Stimulated activated naive CD8-positive, alpha-beta T cell treated with anti-CD3 and anti-CD28 coated beads, Interleukin-15, Interleukin-2, amounts not matched to agents 100 ng/mL and 50 ng/mL, for 24 hours (primary cell): ENCODE measurements at regions not wholly inside any gene's neighbourhood (a gene's known extent, or its start where the extent isn't known, plus 50 kb on each side); places are given as distances from the start of the nearest gene placed in this dataset.

Experiments
- H3K27ac Mint-ChIP-seq: one replicate; pipeline ENCODE4 v1.8.0; 2021; ENCODE audit warnings: mild to moderate bottlenecking, mixed read lengths
- H3K27me3 Mint-ChIP-seq: one replicate; pipeline ENCODE4 v1.8.0; 2021; ENCODE audit warnings: mixed read lengths
- H3K36me3 Mint-ChIP-seq: one replicate; pipeline ENCODE4 v1.8.0; 2021; ENCODE audit warnings: low read depth, mixed read lengths
- H3K4me1 Mint-ChIP-seq: one replicate; pipeline ENCODE4 v1.8.0; 2021; ENCODE audit warnings: low read depth, mixed read lengths
- H3K4me3 Mint-ChIP-seq: one replicate; pipeline ENCODE4 v1.8.0; 2021; ENCODE audit warnings: mild to moderate bottlenecking, mixed read lengths
- H3K9me3 Mint-ChIP-seq: one replicate; pipeline ENCODE4 v1.8.0; 2021; ENCODE audit warnings: mixed read lengths

DNA sequence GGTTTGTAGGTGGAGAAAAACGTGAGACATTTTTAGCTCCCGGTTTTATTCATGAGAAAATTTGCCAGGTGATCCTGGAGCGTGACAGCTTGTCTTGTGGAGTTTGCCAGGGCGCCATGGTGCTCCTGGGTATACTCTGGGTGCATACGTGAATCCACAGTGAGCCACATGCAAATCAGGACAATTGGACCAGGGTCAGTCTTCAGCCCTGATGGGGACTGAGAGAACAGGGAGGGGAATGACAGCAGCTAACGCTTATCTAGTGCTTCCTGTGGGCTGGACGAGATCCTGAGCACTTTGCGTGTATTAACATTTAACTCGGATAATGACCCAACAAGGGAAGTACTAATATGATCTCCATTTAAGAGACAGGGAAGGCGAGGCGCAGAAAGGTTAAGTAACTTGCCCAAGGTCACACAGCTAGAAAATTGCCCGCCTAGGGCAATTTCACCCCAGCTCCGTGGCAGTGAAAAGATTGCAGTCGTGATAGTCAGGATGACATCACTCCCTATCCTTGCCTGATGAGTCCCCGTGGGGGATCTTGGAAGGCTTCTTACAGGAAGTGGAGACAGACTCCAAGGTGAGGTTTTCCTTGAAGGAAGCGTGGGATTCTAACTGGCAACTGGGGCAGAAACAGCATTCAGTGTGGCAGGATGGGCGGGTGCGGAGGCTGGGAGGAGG is 118.4 kb upstream of the NCOR2 start:
- Mint-ChIP-seq H3K4me3 (no peak overlapping the region), H3K4me1 (peaks cover 64% of the 10 kb centered on the region), H3K27ac (peak overlapping the region; percentile 14), H3K27me3 (peaks cover 11% of the 10 kb centered on the region), H3K36me3 (no peaks in the 10 kb centered on the region), H3K9me3 (no peaks in the 10 kb centered on the region)

DNA sequence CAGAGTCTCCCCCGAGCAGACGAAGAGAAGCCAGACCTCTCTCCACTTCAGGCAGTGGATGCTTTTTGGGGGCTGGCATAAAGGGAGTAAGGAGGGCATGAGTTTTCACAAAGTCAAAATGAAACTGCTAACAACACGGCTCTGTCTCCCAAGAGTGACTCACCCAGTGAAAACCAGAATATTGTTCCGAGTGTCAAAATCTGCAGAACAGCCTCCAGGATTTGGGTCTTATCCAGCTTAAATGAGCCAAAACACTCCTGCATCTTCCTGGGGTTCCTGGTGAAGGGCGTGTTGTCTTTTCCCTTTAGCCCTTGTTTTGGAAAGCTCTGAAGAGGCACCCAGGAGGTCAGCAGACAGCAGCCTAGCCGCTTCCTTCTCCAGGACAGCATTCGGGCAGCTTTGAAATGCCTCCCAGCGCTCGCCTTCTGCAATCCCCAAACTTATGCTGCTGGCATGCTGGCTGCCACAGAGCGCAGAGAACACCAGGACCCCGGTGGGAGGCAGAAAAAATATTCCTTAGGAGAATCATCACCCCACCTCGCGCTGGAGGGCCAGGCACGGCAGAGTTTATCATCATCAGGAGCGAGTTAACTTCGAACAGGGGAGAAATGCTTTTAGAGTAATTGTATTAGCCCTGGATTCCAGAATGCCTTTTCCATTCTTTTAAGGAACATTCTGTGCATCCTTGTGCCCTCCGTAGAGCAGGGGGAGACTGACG is 117.7 kb upstream of the NCOR2 start:
- Mint-ChIP-seq H3K36me3 (no peaks in the 10 kb centered on the region), H3K27ac (no peak overlapping the region), H3K9me3 (no peaks in the 10 kb centered on the region), H3K4me3 (no peak overlapping the region), H3K4me1 (peaks cover 64% of the 10 kb centered on the region), H3K27me3 (peaks cover 11% of the 10 kb centered on the region)

DNA sequence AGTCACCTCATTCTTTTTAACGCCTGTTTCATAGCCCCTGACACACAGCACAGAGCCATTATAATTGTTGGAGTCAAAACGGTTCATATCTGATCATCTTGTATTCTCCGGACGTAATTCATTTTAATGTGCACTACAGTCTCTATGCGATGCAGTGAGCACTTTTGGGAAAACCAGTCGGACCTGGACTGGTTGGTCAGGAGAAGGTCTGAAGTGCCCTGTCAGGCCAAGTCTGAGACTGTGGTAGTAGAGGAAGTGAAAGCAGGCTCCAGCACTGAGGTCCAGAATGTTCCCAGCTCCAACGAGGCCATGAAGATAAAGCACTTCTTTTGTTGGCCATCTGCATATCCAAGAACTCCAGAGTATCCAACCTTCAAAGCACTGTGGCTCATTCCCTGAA is 117.1 kb upstream of the NCOR2 start:
- no peak overlapping the region for H3K27ac Mint-ChIP-seq

DNA sequence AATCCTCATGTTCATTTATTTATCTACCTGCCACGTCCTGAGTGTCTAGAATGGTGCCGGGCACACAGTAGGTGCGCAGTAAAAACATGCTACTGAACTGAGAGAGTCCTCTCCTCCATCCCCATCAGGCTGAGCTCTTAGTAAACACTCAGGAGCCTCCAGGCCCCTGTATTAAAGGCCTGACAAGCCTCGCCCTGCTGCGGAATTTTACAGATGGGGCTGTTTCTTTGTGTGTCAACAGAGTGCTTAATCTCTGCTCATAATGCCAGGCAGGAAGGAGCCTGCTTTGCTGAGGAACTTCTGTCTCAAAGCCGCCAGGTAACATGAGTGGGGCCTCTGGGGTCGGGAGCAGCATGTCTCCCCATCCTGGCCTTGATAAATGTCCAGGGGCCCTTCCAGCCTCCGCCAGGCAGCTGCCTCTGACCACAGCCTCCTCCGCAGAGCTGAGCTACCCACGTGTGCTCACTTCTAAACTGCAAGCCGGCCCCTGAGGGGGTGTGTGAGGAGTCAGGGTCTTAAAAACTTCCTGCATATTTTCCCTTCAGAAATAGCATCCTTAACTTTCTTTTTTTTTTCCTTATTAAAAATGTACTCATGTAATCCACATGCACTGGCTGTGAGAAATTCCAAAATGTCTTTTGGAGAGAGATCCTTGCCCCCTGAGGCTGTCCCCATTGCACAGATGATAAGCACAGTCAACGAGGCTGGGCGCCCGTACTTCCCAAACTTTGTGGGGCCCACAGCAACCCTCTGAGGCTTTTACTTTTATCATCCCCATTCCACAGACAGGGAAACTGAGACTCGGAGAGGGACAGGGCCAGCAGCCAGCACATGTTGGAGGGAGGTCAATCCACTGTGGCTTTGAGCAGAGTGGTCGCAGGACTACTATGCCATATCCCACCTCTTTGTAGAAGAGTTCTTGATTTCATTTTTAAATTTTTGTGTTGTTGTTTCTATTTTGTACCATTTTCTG is 116.0 kb upstream of the NCOR2 start:
- no peak overlapping the region for H3K4me3 Mint-ChIP-seq
- no peaks in the 10 kb centered on the region for H3K9me3 Mint-ChIP-seq
- no peak overlapping the region for H3K27ac Mint-ChIP-seq
- peaks cover 62% of the 10 kb centered on the region for H3K4me1 Mint-ChIP-seq
- H3K27me3 Mint-ChIP-seq, result peaks cover 8% of the 10 kb centered on the region
- H3K36me3 Mint-ChIP-seq, result no peaks in the 10 kb centered on the region

More for the DNA sequence above, 117.1 kb upstream of the NCOR2 start:
- H3K4me3 Mint-ChIP-seq, result no peak overlapping the region
- no peaks in the 10 kb centered on the region for H3K36me3 Mint-ChIP-seq
- H3K9me3 Mint-ChIP-seq, result no peaks in the 10 kb centered on the region
- peaks cover 64% of the 10 kb centered on the region for H3K4me1 Mint-ChIP-seq
- H3K27me3 Mint-ChIP-seq, result peaks cover 11% of the 10 kb centered on the region

DNA sequence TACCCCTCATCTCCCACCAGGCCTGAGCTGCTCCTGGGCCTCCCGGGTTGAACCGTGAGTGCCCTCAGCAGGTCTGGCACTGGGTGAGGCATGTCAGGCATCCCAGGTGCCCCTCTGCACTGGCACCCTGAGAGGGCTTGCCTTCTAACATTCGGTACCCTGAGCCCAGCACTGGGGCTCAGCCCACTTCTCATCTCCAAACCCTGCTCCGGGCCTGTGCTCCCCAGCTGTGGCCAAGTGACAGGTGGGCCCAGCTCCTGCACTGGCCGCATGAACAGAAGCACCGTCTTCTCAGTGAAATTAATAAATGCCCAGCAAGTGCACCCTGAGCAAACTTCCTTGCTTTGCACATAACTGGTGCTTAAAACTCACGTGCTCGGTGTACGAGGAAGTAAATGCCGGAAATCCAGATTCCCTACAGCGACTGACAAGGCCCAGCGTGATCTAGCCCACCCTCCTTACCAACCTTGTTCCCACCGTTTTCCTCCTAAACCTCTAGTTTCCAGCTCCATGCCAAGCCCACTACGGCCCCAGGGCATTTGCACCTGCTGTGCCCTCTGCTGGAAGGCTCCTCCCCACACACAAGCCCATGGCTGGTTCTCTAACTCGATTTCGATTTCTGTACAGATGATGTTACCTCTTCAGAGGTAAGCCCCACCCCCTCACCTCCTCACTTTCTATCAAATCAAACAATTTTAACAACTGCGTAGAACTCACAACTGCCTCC is 115.2 kb upstream of the NCOR2 start:
- Mint-ChIP-seq H3K36me3 (no peaks in the 10 kb centered on the region), H3K4me3 (no peak overlapping the region), H3K4me1 (peaks cover 54% of the 10 kb centered on the region), H3K27ac (no peak overlapping the region), H3K9me3 (no peaks in the 10 kb centered on the region), H3K27me3 (peaks cover 7% of the 10 kb centered on the region)

- H3K4me3 Mint-ChIP-seq, result no peak overlapping the region
- H3K36me3 Mint-ChIP-seq, result no peaks in the 10 kb centered on the region
- no peak overlapping the region for H3K27ac Mint-ChIP-seq
- H3K4me1 Mint-ChIP-seq, result peaks cover 47% of the 10 kb centered on the region
- H3K9me3 Mint-ChIP-seq, result no peaks in the 10 kb centered on the region
- peaks cover 7% of the 10 kb centered on the region for H3K27me3 Mint-ChIP-seq
Observed at GRCh38 chr12:124681779-124682391, 114.5 kb upstream of the NCOR2 start.

GRCh38 chr12:124680863-124681778 is 113.7 kb upstream of the NCOR2 start:
- peaks cover 6% of the 10 kb centered on the region for H3K27me3 Mint-ChIP-seq

DNA sequence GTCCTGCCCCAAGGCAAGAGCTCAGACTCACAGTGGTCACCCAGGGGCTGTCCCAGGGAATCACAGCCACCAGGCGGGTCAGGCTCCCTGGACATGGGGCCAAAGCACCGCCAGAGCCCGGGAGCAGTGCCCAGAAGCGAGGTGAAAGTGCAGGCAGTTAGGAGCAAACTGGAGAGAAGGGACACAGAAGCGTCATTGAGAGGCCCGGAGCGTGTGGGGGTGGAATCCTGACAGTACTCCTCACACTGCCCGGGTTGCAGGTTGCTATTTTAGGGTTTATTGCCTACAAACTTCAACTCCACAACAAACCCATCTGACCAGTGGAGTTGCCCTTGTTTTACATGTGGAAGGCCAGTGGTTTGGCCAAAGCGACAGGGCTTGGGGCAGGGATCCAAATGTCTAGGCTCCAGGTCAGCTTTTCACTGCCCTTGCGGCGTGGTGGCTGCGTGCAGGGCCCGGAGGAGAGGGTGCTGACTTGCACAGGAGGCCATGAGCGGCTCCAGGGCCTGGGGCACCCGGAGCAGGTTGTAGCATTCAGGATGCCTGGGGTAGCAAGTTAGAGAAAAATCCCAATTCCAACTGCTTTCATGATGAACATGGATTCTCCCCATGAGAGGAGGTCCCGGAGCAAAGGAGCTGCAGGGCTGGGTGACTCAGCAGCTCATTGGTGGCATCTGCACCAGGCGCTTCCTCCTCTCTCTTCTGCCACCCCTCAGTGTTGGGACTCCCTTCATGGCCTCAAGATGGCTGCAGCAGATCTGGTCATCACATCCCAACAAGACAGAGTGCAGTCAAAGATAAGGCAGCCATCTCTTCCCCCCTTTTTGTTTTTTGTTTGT is 112.3 kb upstream of the NCOR2 start:
- no peak overlapping the region for H3K27ac Mint-ChIP-seq
- no peaks in the 10 kb centered on the region for H3K36me3 Mint-ChIP-seq
- H3K27me3 Mint-ChIP-seq, result no peaks in the 10 kb centered on the region
- H3K4me1 Mint-ChIP-seq, result peaks cover 31% of the 10 kb centered on the region
- H3K4me3 Mint-ChIP-seq, result no peak overlapping the region
- H3K9me3 Mint-ChIP-seq, result no peaks in the 10 kb centered on the region

More at GRCh38 chr12:124680863-124681778, 113.7 kb upstream of the NCOR2 start:
- Mint-ChIP-seq H3K4me1 (peaks cover 44% of the 10 kb centered on the region), H3K27ac (no peak overlapping the region), H3K4me3 (no peak overlapping the region), H3K36me3 (no peaks in the 10 kb centered on the region), H3K9me3 (no peaks in the 10 kb centered on the region)

GRCh38 chr12:124679047-124679446 is 111.6 kb upstream of the NCOR2 start:
- H3K9me3 Mint-ChIP-seq, result no peaks in the 10 kb centered on the region

DNA sequence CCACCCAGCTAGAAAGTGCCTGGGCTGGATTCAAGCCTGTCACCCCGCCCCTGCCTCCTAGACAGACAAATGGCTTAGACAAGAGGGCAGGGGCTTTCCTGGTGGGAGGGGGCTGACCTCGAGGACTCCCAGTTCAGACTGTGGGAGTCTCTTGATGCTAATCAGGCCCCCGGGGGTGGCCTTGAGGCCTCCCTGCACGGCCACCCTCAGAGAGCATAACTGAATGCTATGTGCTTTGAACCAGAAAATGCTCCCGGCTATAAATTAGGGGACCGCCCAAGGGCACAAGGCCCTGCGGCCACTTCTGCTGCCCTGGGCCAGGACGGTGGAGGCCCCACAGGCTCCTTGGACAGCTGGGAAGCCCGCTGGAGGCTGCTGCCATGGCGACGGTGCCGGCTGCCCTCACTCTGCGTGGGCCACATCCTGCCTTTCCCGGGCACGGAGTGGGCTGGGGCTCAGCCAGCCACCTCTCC is 111.0 kb upstream of the NCOR2 start:
- no peaks in the 10 kb centered on the region for H3K9me3 Mint-ChIP-seq
- no peak overlapping the region for H3K4me3 Mint-ChIP-seq
- H3K27ac Mint-ChIP-seq, result no peak overlapping the region
- no peaks in the 10 kb centered on the region for H3K27me3 Mint-ChIP-seq
- H3K36me3 Mint-ChIP-seq, result no peaks in the 10 kb centered on the region
- peaks cover 18% of the 10 kb centered on the region for H3K4me1 Mint-ChIP-seq

More at GRCh38 chr12:124679047-124679446, 111.6 kb upstream of the NCOR2 start:
- Mint-ChIP-seq H3K27ac (no peak overlapping the region), H3K27me3 (no peaks in the 10 kb centered on the region), H3K4me3 (no peak overlapping the region), H3K4me1 (peaks cover 24% of the 10 kb centered on the region), H3K36me3 (no peaks in the 10 kb centered on the region)

DNA sequence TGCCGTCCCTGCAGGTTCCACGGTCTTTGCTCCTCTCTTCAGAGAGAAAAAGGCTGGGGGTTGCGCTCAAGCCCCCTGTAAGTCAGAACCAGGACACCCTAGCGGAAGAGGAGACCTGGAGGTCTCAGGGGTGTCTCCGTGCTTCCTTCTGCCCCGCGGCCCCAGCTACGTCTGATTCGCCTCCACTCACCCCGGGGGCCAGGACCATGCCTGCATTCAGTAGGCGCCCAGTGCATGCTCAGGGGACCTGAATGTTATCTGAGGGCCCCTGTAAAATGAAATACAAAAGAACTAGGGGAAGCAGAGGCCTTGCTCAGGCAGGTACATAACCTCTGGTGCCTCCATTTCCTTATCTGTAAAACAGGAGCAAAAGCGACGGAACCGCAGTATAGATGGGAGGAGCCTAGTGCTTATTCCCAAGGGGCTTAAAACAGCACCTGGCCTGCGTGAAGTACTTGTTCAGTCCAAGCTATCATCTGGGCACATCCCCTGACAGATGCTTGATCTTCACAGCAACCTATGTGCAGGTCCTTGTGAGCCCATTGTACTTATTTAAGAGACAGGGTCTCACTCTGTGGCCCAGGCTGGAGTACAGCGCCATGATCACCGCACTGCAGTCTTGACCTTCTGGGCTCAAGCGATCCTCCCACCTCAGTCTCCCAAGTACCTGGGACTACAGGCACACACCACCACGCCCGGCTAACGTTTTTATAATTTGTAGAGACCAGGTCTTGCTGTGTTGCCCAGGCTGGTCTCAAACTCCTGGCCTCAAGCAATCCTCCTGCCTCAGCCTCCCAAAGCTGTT is 110.3 kb upstream of the NCOR2 start:
- peaks cover 11% of the 10 kb centered on the region for H3K4me1 Mint-ChIP-seq
- H3K9me3 Mint-ChIP-seq, result no peaks in the 10 kb centered on the region

More for the DNA sequence above, 110.3 kb upstream of the NCOR2 start:
- Mint-ChIP-seq H3K27ac (no peak overlapping the region), H3K4me3 (no peak overlapping the region), H3K27me3 (no peaks in the 10 kb centered on the region), H3K36me3 (no peaks in the 10 kb centered on the region)
